Transverse colon (tissue), 4 donors: ENCODE measurements at regions not wholly inside any gene's neighbourhood (a gene's known extent, or its start where the extent isn't known, plus 50 kb on each side); places are given as distances from the start of the nearest gene placed in this dataset.

Experiments
- CTCF ChIP-seq, 5 experiments: fragments of 200-600 bp in 3 of 5; fragments of 450-650 bp in 2 of 5; sonication (generic) in 3 of 5; IDR thresholded peaks; 1 replicate in 2 of 5; 2 replicates in 3 of 5; pipeline ENCODE4 v1.5.1; 2016 to 2017; ENCODE audit warnings: antibody characterized with exemption in 5 of 5, inconsistent platforms in 3 of 5, mild to moderate bottlenecking in 2 of 5, moderate library complexity in 1 of 5
- EP300 ChIP-seq: sonication (generic); formaldehyde crosslinking; IDR thresholded peaks from one replicate; pipeline ENCODE4 v1.6.1; 2017; ENCODE audit warnings: antibody characterized with exemption, low read depth
- POLR2AphosphoS5 ChIP-seq, 3 donors: sonication (generic); formaldehyde crosslinking; IDR thresholded peaks; one replicate each; pipeline ENCODE4 v1.6.1; 2016; ENCODE audit warnings: antibody characterized with exemption in 3 of 3

GRCh38 chr12:98417266-98417665 is 98.1 kb upstream of the TMPO start:
- TF ChIP-seq CTCF (IDR thresholded peaks at IDR 0.05) (no peak), EP300 (no peak), POLR2AphosphoS5 (IDR thresholded peaks at IDR 0.05) (no peak)
